Stimulated activated CD8-positive, alpha-beta memory T cell treated with anti-CD3 and anti-CD28 coated beads, Interleukin-12 subunit alpha, Interleukin-12 subunit beta, amount 100 ng/mL, for 24 hours (primary cell): ENCODE measurements at regions not wholly inside any gene's neighbourhood (a gene's known extent, or its start where the extent isn't known, plus 50 kb on each side); places are given as distances from the start of the nearest gene placed in this dataset.
"Not testable (repeated sequence)": the region's sequence is repeated elsewhere in the genome, so short reads cannot be mapped to it uniquely, and the experiment has no call there.

Source experiments
- DNase-seq: peaks from one replicate; pipeline ENCODE4 v3.0.0-alpha.2; 2020; ENCODE audit errors: extremely low read depth

- no peak for DNase-seq
Observed at GRCh38 chr13:48806522-48806921, 152.8 kb downstream of the CYSLTR2 start.

- DNase-seq: no peak
Observed at GRCh38 chr13:48808683-48809082, 155.0 kb downstream of the CYSLTR2 start.

GRCh38 chr13:48810013-48810412 is 156.3 kb downstream of the CYSLTR2 start:
- no peak for DNase-seq

GRCh38 chr13:48813518-48813917 is 159.8 kb downstream of the CYSLTR2 start:
- no peak for DNase-seq

- DNase-seq: no peak
Observed at GRCh38 chr13:48816700-48817099, 159.0 kb upstream of the FNDC3A start.

GRCh38 chr13:48817166-48817802 is 158.4 kb upstream of the FNDC3A start:
- DNase-seq: no peak

DNA sequence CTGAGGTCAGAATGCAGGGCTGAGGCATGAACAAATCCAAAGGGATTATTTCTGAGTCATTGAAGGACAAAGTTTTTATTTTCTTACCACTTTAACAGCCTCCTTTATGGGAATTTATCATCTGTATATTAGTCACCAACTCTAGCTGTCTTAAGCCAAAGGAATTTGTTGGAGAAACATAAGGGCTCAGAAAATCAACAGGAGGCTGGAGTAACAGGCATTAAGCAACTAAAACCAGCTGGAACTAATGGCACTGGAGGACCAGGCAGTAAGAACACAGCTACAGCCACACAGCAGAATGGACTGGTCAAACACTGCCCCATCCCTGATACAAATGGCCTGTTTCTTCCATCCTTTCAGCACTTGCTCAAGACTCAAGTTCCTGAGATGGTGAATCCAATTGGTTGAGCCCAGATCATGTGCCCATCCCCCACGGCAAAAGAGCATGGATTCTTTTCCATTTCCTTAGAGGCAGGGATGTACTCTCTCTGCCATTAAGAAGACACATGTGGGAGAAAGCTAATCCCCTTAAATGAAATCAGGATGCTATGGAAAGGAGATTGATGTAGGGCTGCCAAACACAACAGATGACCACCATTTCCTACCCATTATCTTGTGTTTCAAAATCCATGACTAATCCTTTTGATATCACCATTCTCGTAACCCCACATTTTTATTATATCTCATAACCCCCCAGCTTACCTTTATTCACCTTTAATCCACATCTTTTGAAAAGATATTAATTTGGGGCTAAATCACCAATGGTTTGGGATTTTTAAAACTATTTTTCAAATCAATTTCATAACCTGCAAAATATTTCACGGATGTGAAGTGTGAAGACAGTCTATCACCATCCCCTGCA is 157.0 kb upstream of the FNDC3A start:
- DNase-seq: no peak

- DNase-seq: no peak
Observed at GRCh38 chr13:48819376-48819775, 156.3 kb upstream of the FNDC3A start.

GRCh38 chr13:48819899-48820298 is 155.8 kb upstream of the FNDC3A start:
- no peak for DNase-seq

GRCh38 chr13:48823526-48823925 is 152.2 kb upstream of the FNDC3A start:
- DNase-seq: not testable (repeated sequence)

DNA sequence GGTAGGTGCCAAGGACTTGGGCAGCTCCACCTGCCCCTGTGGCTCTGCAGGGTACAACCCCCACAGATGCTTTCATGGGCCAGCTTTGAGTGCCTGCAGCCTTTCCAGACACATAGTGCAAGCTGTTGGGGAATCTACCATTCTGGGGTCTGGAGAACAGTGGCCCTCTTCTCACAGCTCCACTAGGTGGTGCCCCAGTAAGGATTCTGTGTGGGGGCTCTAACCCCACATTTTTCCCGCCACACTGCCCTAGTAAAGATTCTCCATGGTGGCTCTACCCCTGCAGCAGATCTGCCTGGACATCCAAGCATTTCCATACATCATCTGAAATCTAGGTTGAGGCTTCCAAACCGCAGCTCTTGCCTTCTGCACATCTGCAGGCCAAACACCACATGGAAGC is 149.7 kb upstream of the FNDC3A start:
- no peak for DNase-seq

DNA sequence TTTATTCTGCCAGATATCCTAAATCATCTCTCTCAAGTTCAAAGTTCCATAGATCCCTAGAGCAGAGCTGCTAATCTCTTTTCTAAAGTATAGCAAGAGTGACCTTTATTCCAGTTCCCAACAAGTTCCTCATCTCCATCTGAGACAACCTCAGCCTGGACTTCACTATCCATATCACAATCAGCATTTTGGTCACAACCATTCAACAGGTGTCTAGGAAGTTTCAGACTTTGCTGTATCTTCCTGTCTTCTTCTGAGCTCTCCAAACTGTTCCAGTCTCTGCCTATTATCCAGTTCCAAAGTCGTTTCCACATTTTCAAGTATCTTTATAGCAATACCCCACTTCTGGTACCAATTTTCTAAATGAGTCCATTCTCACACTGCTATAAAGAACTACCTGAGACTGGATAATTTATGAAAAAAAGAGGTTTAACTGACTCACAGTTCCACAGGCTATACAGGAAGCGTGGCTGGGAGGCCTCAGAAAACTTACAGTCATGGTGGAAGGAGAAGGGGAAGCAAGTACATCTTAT is 148.7 kb upstream of the FNDC3A start:
- DNase-seq: not testable (repeated sequence)

- DNase-seq: no peak
Observed at GRCh38 chr13:48827709-48828108, 148.0 kb upstream of the FNDC3A start.

- DNase-seq: no peak
Observed at GRCh38 chr13:48828962-48829411, 146.7 kb upstream of the FNDC3A start.

- no peak for DNase-seq
Observed at GRCh38 chr13:48829536-48829935, 146.2 kb upstream of the FNDC3A start.

DNA sequence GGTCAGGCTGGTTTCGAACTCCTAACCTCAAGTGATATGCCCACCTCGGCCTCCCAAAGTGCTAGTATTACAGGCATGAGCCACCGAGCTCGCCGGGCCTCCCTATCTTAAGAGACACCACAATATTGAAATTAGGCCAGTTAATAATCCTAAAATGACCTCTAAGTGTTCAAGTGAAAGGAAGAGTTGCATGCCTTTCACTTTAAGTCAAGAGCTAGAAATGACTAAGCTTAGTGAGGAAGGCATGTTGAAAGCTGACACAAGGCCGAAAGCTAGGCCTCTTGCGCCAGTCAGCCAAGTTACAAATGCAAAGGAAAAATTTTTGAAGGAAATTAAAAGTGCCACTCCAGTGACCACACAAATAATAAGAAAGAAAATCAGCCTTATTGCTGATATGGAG is 144.5 kb upstream of the FNDC3A start:
- DNase-seq: no peak

DNA sequence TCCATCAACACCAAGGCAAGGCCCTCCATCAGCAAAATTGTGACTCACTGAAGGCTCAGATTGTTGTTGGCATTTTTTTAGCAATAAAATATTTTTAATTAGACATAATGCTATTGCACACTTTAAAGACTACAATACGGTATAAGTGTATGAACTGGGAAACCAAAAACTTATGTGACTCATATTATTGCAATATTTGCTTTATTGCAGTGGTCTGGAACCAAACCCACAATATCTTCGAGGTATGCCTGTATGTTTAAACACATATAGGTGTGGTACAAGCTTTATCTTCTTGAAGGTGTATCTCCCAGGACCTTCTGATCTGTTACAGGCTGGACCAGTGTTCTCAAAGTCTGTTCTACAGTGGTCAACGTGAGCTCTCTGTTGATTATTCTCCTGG is 142.3 kb upstream of the FNDC3A start:
- no peak for DNase-seq

GRCh38 chr13:48835326-48835725 is 140.4 kb upstream of the FNDC3A start:
- DNase-seq: not testable (repeated sequence)

- no peak for DNase-seq
Observed at GRCh38 chr13:48838193-48838973, 137.3 kb upstream of the FNDC3A start.

- no peak for DNase-seq
Observed at GRCh38 chr13:48839171-48839570, 136.5 kb upstream of the FNDC3A start.

DNA sequence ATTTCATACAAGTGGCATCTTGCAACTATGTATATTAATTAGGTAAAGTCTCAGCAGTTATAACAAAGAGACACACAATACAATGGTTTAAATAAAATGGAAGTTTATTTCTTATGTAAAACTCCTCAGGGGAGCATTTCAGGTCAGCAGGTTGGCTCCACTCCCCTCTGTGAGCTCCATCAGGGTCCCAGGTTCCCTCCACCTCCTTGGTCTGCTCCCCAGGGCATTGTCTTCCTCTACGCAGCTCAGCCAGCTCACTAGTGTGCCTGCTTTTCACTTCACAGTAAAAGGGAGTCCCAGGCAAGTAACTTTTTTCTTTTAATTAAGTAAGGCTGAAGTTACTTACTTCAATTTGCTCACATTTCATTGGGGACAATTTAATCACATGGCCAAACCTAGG is 135.3 kb upstream of the FNDC3A start:
- DNase-seq: no peak

DNA sequence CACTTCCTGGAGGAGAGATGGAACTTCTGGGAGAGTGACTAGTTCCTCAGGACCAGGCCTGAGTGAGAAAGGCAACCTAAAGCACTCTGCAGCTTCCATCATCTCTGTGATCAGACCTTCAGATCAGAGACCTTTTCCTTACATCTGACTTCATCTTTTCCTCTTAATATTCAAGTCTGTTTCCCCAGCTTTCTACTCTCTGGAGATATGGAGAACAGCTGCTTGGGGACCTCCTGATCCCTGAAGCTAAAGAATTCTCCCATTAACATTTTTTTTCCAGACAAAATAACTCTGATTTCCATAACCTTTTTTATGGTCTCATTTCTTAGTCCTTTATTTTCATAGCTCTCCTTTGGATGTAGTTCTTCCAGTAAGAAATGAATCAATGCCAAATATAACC is 133.4 kb upstream of the FNDC3A start:
- DNase-seq: no peak
